Jurkat, Clone E6-1 (cell line): ENCODE measurements at regions not wholly inside any gene's neighbourhood (a gene's known extent, or its start where the extent isn't known, plus 50 kb on each side); places are given as distances from the start of the nearest gene placed in this dataset.

Source experiments
- DNase-seq: peaks from one replicate; pipeline ENCODE4 v3.0.0-alpha.2; 2011; ENCODE audit warnings: low read depth, low spot score
- H3K4me3 ChIP-seq: 2 replicates; pipeline ENCODE4 v1.5.1; 2011; ENCODE audit warnings: mild to moderate bottlenecking, low read length, control low read depth, moderate library complexity

DNA sequence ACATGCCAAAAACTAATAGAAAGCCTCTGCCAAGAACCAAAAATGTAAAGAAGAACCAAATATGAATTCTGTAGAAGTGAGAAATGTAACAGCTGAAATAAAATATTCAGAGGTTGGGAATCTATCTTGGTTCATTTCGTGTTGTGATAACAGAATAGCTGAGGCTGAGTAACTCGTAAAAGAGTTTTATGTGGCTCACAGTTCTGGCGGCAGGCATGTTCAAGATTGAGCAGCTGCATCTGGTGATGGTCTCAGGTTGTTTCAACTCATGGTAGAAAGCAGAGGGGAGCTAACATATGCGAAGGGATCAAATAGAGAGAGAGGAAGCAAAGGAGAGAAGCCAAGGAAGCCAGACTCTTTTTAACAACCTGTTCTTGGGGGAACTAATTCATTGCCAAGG is 717.2 kb downstream of the TNS3 start:
- no peak for DNase-seq
- H3K4me3 ChIP-seq = no peak overlapping the region

DNA sequence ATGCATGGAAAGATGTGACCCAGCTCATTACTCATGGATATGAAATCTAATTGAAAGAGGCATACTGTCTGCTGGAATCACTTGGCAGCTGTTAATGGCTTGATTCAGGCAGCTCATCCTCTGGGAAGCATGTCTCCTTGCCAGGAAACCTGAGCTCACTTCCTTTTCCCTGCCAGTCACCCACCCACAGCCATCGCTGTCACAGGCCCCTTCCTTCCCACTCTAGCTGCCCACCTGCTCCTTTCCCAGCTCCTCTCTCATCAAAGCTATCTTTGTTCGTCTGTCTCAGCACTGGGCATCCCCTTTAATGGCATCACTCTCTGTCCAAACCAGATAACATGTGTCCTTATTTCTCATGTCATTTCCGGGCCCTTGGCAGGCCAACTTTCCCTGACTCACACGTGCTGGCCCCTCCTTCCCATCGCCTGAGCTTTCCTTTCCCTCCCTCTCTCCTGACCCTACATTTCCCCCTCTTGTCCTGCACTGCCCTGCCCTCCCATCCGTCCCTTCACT is 721.9 kb downstream of the TNS3 start:
- H3K4me3 ChIP-seq = no peak overlapping the region
- DNase-seq = no peak

DNA sequence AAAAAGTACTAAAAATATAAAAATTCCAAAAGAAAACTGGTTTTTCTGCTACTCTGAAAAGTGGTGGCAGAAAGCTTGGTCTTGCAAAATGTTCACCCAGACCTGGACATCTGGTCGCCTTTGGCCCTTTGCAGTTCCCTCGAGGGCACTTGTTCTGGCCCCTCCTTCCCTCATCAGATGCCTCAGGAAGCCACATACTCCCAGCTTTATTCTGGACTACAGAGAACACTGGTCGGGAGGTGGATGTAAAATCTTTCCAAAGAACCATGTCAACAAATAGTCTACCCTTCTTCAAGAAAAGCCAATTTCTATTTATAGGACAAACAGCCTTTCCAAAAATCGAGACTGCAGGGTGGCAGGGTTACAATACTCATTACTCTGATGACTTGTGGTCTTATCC is 726.1 kb downstream of the TNS3 start:
- DNase-seq = no peak
- no peak overlapping the region for H3K4me3 ChIP-seq

GRCh38 chr7:46854958-46855473 is 726.9 kb downstream of the TNS3 start:
- H3K4me3 ChIP-seq = no peak overlapping the region
- no peak for DNase-seq

DNA sequence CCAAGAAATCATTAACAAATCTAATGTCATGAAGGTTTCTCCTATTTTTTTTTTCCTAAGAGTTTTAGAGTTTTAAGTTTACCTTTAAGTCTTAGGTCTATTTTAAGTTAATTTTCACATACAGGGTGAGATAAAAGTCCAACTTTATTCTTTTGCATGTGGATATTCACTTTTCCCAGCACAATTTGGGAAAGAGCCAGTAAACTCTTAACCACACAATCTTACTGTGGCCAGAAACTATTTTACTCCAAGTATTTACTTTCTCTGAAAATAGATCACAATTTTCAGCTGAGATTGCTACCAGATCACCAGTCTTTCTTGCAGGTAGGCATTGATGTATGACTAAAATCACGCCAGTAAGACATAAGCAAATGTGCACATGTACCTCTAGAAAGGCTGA is 728.5 kb downstream of the TNS3 start:
- no peak overlapping the region for H3K4me3 ChIP-seq
- DNase-seq = no peak

- no peak for DNase-seq
- H3K4me3 ChIP-seq = no peak overlapping the region
These were observed 729.1 kb downstream of the TNS3 start for GRCh38 chr7:46852795-46853194.

- DNase-seq = no peak
- no peak overlapping the region for H3K4me3 ChIP-seq
These were observed 731.2 kb downstream of the TNS3 start for GRCh38 chr7:46850563-46851330.

DNA sequence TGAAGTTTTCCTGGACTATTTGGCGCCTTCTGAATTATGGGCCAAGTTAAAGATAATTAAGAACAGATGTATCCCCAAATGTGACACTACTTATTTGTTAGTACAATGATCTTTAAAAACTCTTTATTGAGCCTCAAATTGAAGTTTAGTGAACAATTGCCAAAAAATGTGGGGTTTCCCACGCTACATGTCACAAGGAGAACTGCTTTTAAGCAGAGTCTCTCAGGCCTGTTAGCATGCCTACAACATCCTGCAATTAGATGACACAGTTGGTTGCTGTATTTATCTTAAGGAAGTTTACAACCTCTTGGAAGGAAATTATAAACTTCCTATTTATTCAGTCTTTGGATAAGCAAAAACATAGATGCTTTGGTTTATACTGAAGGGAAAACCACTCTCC is 733.0 kb downstream of the TNS3 start:
- no peak for DNase-seq
- no peak overlapping the region for H3K4me3 ChIP-seq

GRCh38 chr7:46848311-46848710 is 733.6 kb downstream of the TNS3 start:
- DNase-seq = no peak
- no peak overlapping the region for H3K4me3 ChIP-seq

GRCh38 chr7:46847126-46847525 is 734.8 kb downstream of the TNS3 start:
- no peak for DNase-seq
- no peak overlapping the region for H3K4me3 ChIP-seq

DNA sequence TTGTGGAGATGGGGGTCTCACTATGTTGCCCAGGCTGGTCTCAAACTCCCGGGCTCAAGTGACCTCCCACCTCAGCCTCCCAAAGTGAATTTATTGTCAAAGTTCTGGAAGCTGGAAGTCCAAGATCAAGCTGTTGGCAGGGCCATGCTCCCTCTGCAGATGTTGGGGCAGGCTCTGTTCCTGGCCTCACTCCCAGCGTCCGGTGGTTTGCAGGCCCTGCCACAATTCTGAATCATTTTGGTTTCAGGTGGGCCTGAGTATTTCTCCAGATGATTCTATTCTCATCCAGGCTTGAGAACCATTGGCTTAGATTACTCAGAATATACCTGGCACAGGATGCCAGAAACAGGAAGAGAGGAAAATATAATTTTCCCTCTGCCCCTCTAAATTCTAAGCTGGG is 737.4 kb downstream of the TNS3 start:
- no peak overlapping the region for H3K4me3 ChIP-seq
- DNase-seq = no peak

- no peak for DNase-seq
- H3K4me3 ChIP-seq = no peak overlapping the region
These were observed 740.7 kb downstream of the TNS3 start for GRCh38 chr7:46841248-46841647.

GRCh38 chr7:46839651-46840050 is 742.3 kb downstream of the TNS3 start:
- no peak overlapping the region for H3K4me3 ChIP-seq
- no peak for DNase-seq

DNA sequence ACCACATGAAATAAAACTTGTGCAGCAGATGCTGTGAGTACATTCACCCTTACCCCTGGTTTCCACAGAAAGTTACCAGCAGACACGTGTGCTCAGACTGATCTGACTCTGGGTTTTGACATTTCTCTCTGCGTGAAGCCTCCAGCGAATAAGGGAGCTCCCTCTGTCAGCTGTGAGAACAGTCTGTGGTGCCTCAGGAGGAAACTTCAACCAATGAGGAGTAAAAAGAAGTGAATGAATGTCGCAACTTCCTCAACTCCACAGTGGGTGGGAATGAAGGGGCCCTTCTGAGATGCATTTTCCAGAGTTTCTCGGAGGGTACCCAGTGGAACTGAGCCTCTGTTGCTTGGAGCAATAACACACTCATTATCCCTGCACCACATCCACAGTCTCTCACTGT is 743.4 kb downstream of the TNS3 start:
- no peak overlapping the region for H3K4me3 ChIP-seq
- DNase-seq = no peak

DNA sequence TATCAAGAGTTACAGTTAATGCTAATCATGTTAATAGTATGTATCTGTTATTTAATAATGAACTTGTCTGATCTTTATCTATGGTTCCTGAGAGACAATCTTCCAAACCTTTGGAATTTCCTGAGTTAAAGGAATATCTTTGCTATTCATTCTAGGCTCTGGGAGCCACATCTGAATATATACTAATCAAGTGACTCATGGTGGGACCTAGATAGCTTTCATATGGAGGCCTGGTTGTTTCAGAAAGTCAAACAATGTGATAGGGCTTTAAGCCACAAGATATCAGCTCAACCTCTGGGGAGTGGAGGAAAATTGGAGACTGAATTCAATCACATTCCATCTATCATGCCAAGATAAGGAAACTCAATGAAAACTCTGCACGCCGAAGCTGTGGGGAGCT is 746.4 kb downstream of the TNS3 start:
- DNase-seq = no peak
- H3K4me3 ChIP-seq = no peak overlapping the region

- no peak overlapping the region for H3K4me3 ChIP-seq
- DNase-seq = no peak
These were observed 747.0 kb downstream of the TNS3 start for GRCh38 chr7:46834921-46835320.

DNA sequence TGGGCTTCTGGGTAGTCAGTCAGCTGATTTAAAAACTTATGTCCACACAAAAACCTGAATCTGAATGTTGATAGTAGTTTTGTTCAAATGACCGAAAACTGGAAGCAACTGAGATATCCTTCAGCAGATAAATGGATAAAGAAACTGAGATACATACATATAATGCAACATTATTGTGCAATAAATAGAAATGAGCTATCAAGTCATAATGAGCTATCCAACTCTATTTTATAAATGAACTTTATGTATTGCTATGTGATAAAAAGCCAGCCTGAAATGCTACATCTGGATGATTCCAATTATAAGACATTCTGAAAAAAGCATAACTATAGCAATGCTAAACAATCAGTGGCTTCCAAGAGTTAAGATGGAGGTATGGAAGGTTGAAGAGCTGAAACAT is 748.7 kb downstream of the TNS3 start:
- DNase-seq = no peak
- no peak overlapping the region for H3K4me3 ChIP-seq

GRCh38 chr7:46832136-46832535 is 749.8 kb downstream of the TNS3 start:
- DNase-seq = no peak
- no peak overlapping the region for H3K4me3 ChIP-seq

DNA sequence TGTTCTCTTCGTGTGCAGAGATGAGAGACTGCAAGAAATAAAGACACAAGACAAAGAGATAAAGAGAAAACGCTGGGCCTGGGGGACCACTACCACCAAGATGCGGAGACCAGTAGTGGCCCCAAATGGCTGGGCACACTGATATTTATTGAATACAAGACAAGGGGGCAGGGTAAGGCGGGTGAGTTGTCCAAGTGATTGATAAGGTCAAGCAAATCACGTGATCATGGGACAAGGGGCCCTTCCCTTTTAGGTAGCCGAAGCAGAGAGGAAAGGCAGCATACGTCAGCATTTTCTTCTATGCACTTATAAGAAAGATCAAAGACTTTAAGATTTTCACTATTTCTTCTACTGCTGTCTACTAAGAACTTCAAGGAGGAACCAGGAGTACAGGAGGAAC is 762.1 kb downstream of the TNS3 start:
- DNase-seq = no peak
- H3K4me3 ChIP-seq = no peak overlapping the region

GRCh38 chr7:46814516-46815250 is 767.2 kb downstream of the TNS3 start:
- no peak for DNase-seq
- H3K4me3 ChIP-seq = no peak overlapping the region
